LNCaP clone FGC (cell line): ENCODE measurements at regions not wholly inside any gene's neighbourhood (a gene's known extent, or its start where the extent isn't known, plus 50 kb on each side); places are given as distances from the start of the nearest gene placed in this dataset.

Experiments
- DNase-seq: peaks from one replicate; pipeline ENCODE4 v3.0.0-alpha.2; 2011; ENCODE audit warnings: low read depth
- H3K4me3 ChIP-seq: 2 replicates; pipeline ENCODE4 v1.5.1; 2011; ENCODE audit warnings: mild to moderate bottlenecking, low read depth, low read length, control low read depth
- TF ChIP-seq, protein P1 (sequence below): IDR thresholded peaks from 2 replicates; pipeline ENCODE4 v1.5.1; 2012; ENCODE audit warnings: mild to moderate bottlenecking; ENCODE audit not compliant: control insufficient read depth, insufficient read depth; ENCODE audit errors: extremely low read depth

DNA sequence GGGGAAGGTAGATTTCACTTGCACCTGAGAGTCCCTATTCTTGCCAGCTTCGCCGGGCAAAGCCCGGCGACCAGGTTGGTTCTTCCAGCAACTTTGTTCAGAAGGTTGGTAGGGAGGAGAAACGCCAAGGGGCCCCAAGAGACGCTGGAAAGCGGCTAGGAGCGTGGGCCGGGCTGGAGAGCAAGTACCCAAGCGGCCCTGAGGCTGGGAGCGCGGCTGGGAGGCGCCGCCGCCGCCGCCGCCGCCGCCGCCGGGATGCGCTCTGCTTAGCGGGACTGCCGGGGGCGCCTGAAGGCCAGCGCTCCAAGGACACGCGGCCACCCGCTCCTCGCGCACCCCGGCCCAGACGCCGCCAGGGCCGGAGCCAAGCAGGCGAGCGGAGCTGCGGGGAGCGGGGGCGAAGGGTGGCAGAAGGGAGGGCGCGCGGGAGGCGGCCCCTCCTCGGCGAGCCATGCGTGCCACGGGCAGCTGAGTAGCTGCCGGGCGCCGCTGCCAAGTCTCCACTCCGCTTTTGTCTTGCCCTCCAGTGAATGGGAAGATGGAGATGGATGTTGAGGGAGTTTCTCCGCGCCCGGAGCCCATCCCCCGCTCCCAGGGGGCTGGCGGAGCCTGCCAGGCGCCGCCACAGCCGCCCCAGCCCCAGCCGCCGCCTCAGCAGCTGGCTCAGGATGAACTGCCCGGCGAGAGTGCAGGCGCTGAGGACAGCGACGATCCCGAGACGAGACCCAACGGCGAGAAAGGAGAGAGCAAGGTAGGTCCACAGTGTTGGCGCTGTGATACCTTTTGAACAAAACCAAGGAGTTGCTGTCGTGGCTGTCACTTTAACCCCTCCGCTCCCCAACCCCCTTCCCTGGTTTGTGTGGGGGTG, 227.4 kb upstream of the AZI2 start:
- H3K4me3 ChIP-seq = no peak overlapping the region
- TF ChIP-seq, protein P1, sequence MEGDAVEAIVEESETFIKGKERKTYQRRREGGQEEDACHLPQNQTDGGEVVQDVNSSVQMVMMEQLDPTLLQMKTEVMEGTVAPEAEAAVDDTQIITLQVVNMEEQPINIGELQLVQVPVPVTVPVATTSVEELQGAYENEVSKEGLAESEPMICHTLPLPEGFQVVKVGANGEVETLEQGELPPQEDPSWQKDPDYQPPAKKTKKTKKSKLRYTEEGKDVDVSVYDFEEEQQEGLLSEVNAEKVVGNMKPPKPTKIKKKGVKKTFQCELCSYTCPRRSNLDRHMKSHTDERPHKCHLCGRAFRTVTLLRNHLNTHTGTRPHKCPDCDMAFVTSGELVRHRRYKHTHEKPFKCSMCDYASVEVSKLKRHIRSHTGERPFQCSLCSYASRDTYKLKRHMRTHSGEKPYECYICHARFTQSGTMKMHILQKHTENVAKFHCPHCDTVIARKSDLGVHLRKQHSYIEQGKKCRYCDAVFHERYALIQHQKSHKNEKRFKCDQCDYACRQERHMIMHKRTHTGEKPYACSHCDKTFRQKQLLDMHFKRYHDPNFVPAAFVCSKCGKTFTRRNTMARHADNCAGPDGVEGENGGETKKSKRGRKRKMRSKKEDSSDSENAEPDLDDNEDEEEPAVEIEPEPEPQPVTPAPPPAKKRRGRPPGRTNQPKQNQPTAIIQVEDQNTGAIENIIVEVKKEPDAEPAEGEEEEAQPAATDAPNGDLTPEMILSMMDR = no peak

DNA sequence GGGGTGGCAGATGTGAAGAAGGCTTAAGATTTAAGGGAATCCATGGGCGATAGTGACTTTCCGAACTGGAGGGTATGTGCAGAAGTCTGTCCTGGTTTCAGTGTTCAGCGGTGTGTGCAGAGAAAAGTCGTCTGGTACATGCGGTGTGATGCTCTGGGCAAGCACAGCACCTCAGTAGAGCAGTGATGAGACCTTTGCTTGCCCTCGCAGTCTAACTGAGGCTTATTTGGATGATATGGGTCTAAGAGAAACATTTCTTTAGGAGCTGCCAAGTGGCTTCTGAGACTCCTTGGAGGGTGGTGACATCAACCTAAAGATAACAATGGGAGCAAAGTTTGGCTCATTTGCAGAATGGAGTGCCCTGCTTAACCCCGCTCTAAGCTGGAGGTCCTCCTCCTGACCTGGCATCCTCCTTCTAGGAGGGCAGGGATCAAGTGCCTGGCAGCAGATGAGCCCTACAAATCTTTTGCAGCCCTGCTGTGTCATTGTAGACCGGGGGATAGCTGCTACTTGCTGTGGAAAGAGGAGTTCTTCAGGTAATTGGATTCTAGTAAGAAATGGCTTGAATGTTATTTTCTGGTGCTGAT, 228.1 kb upstream of the AZI2 start:
- H3K4me3 ChIP-seq = no peak overlapping the region
- DNase-seq = no peak
- TF ChIP-seq, protein P1 = no peak

More for the DNA sequence above, 227.4 kb upstream of the AZI2 start:
- DNase-seq = no peak

DNA sequence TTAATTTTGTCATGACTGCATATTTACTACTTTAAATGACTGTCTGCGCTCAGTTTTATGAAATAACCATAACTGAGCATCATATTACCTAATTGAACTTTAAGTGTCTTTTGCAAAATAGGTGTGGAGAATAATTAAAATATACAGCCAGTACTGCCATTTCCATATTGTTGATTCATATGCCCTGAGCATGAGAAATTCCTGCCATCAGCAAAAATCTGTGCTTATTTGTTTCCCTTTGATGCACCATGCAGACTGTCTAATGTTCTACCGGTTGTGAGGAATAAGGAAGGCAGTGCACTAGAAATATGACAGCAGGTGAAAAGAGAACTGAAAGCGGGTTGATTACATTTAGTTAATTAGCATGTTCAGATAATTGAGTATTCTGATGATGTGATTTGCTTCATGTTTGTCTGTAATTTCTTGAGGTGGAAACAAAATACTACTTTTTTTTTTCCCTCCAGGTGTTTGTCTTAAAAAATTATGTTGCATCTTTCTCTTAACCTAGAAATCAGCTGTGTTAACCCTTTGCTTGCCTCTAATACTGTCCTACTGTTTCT, 229.4 kb upstream of the AZI2 start:
- DNase-seq = no peak
- TF ChIP-seq, protein P1 = no peak
- H3K4me3 ChIP-seq = no peak overlapping the region

DNA sequence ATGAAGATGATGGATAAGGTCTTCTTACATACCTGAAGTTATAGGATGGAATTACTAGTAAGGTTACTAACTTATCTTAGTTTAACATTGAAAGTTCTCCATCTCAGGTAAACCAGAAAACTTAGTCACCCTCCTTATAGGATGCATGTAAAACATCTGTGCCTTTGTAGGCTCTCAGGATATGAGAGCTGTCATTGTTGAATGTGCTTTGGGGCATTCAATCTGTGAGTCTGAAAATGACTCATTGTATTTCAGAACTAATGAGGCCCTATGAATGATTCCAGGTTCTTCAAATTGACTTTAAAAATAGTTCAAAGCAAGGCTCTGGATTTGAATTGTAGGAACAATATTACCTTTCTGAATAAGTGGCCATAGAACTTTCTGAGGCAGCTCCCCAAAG, 237.7 kb upstream of the AZI2 start:
- H3K4me3 ChIP-seq = no peak overlapping the region
- TF ChIP-seq, protein P1 = no peak
- no peak for DNase-seq

DNA sequence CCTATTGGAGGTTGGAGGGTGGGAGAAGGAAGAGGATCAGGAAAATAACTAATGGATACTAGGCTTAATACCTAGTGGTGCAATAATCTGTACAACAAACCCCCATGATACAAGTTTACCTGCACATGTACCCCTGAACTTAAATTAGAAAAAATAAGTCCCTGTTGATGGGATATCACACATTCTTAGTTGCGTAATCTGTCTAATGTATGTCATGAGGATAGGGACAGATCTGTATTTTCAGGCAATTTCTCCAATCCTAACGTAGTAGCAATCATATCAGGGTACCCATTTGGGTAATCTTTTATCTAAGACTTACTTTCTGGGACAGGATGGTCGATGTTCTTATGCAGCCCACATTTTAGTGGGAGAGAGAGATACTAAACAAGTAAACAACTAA, 239.1 kb upstream of the AZI2 start:
- no peak for DNase-seq
- H3K4me3 ChIP-seq = no peak overlapping the region
- TF ChIP-seq, protein P1 = no peak

DNA sequence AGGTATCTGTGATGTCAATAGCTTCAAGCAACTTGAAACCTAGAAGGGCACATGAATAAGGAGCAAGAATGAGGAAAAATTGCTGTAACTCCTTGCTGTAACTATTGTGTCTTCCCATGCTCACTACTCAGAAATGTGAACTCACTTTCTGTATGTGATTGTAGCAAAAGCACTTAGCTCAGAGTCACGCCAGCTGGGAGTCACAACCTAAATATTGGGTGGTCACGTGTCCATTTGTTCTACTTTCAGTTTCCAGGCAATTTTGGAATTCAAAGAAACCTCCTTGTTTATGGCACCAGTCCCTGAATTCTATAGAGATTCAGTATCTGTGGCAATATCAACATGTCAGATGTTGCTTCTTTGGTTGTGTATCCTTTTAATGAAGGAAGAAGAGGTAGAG, 241.6 kb upstream of the AZI2 start:
- no peak overlapping the region for H3K4me3 ChIP-seq
- no peak for DNase-seq
- TF ChIP-seq, protein P1 = no peak
